ENCODE measurements at regions not wholly inside any gene's neighbourhood (a gene's known extent, or its start where the extent isn't known, plus 50 kb on each side); places are given as distances from the start of the nearest gene placed in this dataset.

- H3K4me3 ChIP-seq (replicated peaks in 1 of 2; ENCODE audit: low read depth in 2 of 2, low read length in 2 of 2), result no peak overlapping the region
- no peak for DNase-seq (ENCODE audit: low read depth in 2 of 2)
- TF ChIP-seq, protein P1, sequence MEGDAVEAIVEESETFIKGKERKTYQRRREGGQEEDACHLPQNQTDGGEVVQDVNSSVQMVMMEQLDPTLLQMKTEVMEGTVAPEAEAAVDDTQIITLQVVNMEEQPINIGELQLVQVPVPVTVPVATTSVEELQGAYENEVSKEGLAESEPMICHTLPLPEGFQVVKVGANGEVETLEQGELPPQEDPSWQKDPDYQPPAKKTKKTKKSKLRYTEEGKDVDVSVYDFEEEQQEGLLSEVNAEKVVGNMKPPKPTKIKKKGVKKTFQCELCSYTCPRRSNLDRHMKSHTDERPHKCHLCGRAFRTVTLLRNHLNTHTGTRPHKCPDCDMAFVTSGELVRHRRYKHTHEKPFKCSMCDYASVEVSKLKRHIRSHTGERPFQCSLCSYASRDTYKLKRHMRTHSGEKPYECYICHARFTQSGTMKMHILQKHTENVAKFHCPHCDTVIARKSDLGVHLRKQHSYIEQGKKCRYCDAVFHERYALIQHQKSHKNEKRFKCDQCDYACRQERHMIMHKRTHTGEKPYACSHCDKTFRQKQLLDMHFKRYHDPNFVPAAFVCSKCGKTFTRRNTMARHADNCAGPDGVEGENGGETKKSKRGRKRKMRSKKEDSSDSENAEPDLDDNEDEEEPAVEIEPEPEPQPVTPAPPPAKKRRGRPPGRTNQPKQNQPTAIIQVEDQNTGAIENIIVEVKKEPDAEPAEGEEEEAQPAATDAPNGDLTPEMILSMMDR (IDR thresholded peaks at IDR 0.05; ENCODE audit: low read depth, low read length), result no peak
These were observed 267.9 kb downstream of the ENC1 start for GRCh38 chr5:74372502-74373064.

DNA sequence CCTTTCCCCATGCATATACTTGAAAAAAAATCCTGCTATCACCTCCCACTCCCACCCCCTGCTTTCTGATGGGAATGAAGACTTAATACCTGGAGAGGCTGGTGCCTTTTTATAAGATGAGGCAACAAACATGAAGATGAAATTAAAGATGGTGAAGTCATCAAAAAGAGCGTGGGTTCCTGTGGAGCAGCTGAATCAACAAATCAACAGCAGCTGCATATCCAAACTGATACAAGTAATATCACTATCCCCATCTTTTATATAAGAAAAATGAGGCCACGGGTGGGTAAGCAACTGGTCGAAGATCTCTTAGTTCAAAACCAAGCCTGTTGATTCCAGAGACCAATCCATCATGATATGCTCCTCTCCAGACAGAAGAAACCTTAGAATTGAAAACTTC lies 268.5 kb downstream of the ENC1 start:
- DNase-seq (ENCODE audit: low read depth in 2 of 2), result no peak
- no peak overlapping the region for H3K4me3 ChIP-seq (replicated peaks in 1 of 2; ENCODE audit: low read depth in 2 of 2, low read length in 2 of 2)
- TF ChIP-seq, protein P1 (IDR thresholded peaks at IDR 0.05; ENCODE audit: low read depth, low read length), result no peak

DNA sequence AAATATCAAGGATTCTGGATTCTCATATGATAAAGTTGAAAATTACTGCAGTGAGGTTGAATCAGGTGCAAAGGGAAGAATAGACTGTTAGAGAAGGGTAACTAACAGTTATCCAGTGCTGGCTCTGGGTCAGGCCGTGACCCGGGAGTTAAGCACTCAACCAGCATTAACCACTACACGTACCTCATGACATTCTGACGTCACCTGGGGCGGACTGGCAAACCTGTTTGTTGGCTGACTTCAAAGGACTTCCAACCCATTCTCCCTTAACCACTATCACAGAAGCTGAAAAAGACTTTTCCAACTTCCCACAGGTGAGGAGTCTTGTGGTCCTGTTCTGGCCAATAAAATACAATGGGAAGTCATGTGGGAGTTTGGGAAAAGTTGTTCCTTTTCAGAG lies 268.9 kb downstream of the ENC1 start:
- no peak for DNase-seq (ENCODE audit: low read depth in 2 of 2)
- H3K4me3 ChIP-seq (replicated peaks in 1 of 2; ENCODE audit: low read depth in 2 of 2, low read length in 2 of 2), result no peak overlapping the region
- TF ChIP-seq, protein P1 (IDR thresholded peaks at IDR 0.05; ENCODE audit: low read depth, low read length), result no peak

DNA sequence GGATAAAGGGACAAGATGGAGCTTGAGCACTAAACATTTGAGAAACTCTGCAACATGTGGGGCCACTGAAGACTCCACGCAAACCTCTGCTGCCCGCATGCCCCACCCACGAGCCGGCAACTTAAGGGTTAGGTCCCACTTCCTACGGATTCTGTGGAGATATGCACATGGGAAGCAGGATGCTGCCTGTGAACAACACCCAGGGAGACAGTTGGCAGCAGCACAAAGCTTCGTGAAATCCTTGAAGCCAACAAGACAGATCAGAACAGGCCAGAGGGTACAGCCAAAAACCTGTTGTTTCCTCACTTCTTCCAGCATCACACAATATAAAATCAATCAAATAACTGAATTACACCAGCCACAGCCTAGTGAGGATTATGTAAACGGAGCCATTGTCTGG lies 270.4 kb downstream of the ENC1 start:
- no peak for DNase-seq (ENCODE audit: low read depth in 2 of 2)
- H3K4me3 ChIP-seq (replicated peaks in 1 of 2; ENCODE audit: low read depth in 2 of 2, low read length in 2 of 2), result no peak overlapping the region
- TF ChIP-seq, protein P1 (IDR thresholded peaks at IDR 0.05; ENCODE audit: low read depth, low read length), result no peak

GRCh38 chr5:74369173-74369572 lies 271.4 kb downstream of the ENC1 start:
- DNase-seq (ENCODE audit: low read depth in 2 of 2), result no peak
- TF ChIP-seq, protein P1 (IDR thresholded peaks at IDR 0.05; ENCODE audit: low read depth, low read length), result no peak
- H3K4me3 ChIP-seq (replicated peaks in 1 of 2; ENCODE audit: low read depth in 2 of 2, low read length in 2 of 2), result no peak overlapping the region

GRCh38 chr5:74367934-74368333 lies 272.6 kb downstream of the ENC1 start:
- TF ChIP-seq, protein P1 (IDR thresholded peaks at IDR 0.05; ENCODE audit: low read depth, low read length), result no peak
- no peak for DNase-seq (ENCODE audit: low read depth in 2 of 2)
- no peak overlapping the region for H3K4me3 ChIP-seq (replicated peaks in 1 of 2; ENCODE audit: low read depth in 2 of 2, low read length in 2 of 2)

- DNase-seq (ENCODE audit: low read depth in 2 of 2), result no peak
- TF ChIP-seq, protein P1 (IDR thresholded peaks at IDR 0.05; ENCODE audit: low read depth, low read length), result no peak
- no peak overlapping the region for H3K4me3 ChIP-seq (replicated peaks in 1 of 2; ENCODE audit: low read depth in 2 of 2, low read length in 2 of 2)
These were observed 273.2 kb downstream of the ENC1 start for GRCh38 chr5:74367241-74367733.

Data from cardiac fibroblast (primary cell).